GM18508 (cell line): ENCODE measurements at regions not wholly inside any gene's neighbourhood (a gene's known extent, or its start where the extent isn't known, plus 50 kb on each side); places are given as distances from the start of the nearest gene placed in this dataset.

Experiments
- ATAC-seq: cut with Tn5 transposase; IDR thresholded peaks from one replicate; pipeline ENCODE4 v1.9.1; 2021; ENCODE audit warnings: moderate number of reproducible peaks; ENCODE audit not compliant: insufficient read depth, unreplicated experiment

- ATAC-seq: no peak
Observed at GRCh38 chrX:148354916-148355315, 145.5 kb upstream of the AFF2 start.

DNA sequence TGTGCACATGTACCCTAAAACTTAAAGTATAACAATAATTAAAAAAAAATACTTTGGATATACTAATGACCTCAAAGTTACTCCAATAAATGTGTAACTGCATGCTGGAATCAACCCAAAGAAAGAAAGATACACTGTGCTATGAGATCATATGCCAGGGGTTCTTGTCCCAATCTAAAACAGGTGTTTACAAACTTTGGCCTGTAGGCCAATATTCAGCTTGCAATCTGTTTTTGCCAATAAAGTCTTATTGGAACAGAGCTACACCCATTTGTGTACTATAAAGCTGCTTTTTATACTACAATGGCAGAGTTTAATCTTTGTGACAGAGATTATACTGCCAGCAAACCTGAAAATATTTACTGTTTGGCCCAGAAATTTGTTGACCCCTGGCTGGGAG lies 138.8 kb upstream of the AFF2 start:
- ATAC-seq: no peak

DNA sequence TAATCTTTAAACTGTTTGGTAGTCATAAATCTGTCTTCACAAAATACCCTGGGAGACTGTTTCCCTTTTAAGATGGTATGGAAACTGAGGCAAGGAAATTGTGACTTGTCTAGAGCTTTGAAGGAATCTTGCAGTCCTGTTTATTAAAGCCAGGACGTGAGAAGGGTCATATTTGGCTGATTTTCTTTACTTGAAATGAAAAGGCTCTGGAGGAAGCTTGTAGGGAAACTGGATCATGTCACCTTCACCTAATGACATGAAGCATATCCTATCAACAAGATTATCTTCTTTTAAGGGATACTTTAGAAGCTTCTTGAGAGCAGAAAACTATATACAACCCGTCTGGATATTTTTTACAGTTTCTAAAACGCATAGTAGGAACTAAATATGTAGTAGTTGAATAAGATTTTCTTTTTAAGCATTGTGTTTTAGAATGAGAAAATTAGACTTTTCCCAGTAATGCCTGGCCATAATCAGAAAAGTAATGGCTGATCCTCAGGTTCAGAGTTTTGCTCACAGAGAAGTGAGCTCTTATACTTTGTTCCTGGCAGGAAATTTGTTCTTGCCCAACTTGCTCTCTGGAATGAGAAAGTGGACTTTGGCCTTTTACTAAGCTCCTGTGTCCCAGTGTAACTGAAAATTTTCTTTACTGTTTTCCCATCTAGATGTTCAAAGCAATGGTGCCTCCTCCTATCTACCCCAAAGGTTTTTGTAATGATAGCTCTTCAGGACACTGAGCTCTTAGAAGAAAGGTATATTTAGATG lies 136.8 kb upstream of the AFF2 start:
- no peak for ATAC-seq

GRCh38 chrX:148365233-148365632 lies 135.2 kb upstream of the AFF2 start:
- no peak for ATAC-seq

GRCh38 chrX:148371291-148371690 lies 129.1 kb upstream of the AFF2 start:
- no peak for ATAC-seq

DNA sequence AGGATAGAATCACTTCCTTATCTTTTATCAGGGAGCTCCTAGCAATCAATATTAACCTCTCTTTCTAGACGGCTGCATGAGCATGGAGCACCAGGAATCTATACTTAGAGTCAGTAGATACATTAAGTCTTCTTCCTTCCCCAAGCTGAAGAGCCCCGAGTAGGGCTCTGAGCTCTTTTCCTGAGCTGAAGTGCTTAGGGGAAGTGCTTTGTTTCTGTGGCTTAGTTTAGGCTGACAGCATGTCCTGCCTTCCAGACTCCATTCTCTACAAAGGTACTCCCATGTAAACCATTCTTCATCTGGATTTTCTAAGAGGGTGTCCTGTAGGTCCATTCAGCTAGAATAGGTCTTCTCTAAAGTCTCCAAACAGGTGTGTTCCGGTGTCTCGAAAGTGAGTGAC lies 127.5 kb upstream of the AFF2 start:
- ATAC-seq: no peak

- no peak for ATAC-seq
Observed at GRCh38 chrX:148376342-148376741, 124.1 kb upstream of the AFF2 start.

DNA sequence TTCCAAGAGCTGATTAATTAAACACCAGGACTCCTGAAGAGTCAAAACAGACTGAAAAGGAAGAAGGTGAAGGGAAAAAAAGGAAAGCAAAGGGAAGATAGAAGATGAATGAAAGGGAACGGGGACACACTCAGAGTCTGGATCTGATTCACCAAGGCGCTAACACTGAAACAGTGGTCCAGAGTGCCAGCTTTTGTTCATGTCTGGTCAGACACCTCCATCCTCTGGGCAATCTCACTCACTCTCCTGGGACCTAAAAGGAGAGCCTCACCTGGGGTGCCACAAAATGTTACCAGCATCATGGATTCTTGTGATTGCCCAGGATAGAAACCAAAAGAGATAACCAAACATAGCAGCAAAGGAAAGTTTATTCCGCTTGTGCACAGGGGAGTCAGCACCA lies 120.3 kb upstream of the AFF2 start:
- no peak for ATAC-seq

GRCh38 chrX:148380650-148381561 lies 119.5 kb upstream of the AFF2 start:
- peak; percentile 94 for ATAC-seq

GRCh38 chrX:148381603-148382002 lies 118.8 kb upstream of the AFF2 start:
- no peak for ATAC-seq

GRCh38 chrX:148382983-148383382 lies 117.4 kb upstream of the AFF2 start:
- no peak for ATAC-seq

- ATAC-seq: no peak
Observed at GRCh38 chrX:148385471-148385870, 114.9 kb upstream of the AFF2 start.

GRCh38 chrX:148389629-148390028 lies 110.8 kb upstream of the AFF2 start:
- no peak for ATAC-seq

GRCh38 chrX:148412006-148412405 lies 88.4 kb upstream of the AFF2 start:
- ATAC-seq: no peak

DNA sequence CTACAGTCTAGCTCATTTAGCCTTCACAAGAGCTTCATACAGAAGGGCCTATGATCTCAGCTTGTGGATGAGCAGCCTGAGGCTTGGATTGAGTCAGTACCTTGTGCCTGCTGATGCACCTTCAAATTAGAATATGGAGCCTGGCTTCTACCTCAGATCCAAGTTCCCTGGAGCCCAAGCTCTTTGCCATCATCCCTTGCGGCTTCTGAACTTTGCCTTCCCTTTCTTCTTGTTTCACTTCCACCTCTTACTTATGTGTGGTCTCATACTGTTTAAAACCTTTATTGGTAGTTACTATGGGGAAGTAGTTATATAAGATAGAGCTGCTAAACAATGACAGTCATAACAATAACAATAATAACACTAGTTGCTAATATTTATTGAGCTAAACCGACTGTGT lies 84.3 kb upstream of the AFF2 start:
- ATAC-seq: no peak

DNA sequence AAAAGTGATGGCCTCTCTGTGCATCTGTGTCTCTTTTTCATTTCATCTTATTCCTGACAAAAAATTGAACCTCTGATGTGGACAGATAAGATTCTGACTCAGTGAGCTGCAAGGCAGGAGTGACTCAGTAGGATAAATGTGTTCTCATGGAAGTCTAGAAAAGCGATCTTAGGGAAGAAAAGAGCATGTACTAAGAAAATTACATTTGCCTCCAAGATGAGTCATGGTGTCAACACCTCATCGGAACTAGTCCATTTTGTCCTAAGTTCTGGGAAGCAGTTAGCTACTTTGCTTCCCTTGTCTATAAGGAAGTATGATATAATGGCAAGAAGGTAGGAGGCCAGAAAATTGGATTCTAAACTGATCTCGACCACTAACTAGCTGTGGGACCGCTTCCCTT lies 83.5 kb upstream of the AFF2 start:
- ATAC-seq: no peak

DNA sequence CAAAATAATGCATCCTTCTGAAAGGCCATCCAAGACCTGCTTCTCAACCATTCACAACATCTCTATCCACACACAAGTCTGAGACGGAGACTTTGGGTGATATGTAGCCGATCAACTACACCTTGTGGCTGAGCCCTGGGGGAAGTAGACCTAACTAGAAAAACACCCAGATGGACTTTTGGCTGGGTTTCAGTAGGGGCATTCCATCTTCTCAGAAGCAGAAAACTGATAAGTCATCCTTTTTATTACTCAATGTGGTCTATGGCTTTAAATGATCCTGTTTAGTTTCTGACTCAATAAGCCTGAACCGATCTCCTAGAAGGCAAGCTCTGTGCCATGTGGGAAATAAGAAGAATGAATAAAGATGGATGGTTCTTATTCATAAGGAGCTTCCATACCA lies 82.5 kb upstream of the AFF2 start:
- no peak for ATAC-seq

- no peak for ATAC-seq
Observed at GRCh38 chrX:148422526-148422925, 77.9 kb upstream of the AFF2 start.

DNA sequence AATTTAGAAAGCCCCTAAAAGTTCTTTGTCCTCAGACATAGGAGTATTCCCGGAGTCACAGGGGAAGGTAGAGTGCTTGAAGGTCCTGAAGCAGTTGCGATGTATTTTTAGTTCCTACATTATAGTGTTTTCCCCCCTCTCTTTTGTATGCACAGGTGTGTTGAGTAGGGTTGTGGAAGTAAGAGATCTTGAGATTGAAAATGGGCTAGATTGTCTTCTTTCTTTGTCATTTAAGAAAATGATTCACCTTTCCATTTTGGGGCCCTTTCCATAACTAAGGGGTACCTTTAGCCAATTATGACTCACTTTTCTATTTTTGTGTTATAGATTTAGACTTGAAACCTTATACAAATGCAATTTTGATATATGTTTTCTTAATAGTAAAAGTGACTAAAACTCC lies 75.8 kb upstream of the AFF2 start:
- ATAC-seq: no peak

DNA sequence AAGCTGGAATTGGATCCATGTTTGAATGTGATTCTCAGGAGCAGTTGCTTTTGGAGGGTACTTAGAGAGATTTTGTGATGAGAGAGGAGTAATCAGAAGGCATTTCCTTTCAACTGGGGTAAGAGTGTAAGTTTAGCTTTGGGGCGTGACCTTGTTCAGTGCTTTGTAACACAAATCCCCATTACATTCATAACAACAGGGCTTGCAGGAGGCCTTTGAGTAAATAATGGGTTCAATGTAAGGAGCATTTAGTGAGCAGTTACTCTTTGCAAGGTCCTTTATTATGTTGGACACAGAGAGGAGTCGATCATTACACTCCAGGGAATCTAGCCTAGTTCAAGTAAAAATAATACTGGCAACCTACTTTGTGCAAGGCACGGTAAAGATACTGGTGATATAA lies 74.0 kb upstream of the AFF2 start:
- no peak for ATAC-seq

- no peak for ATAC-seq
Observed at GRCh38 chrX:148441387-148441786, 59.0 kb upstream of the AFF2 start.

- no peak for ATAC-seq
Observed at GRCh38 chrX:148443216-148443615, 57.2 kb upstream of the AFF2 start.
